ENCODE measurements at regions not wholly inside any gene's neighbourhood (a gene's known extent, or its start where the extent isn't known, plus 50 kb on each side); places are given as distances from the start of the nearest gene placed in this dataset.
A peak's percentile ranks its signal among the peaks of the same experiment; 100 is the strongest.

GRCh38 chr10:108244443-108245228, 1080.1 kb upstream of the SORCS1 start:
- no peak for FAIRE-seq
- no peak overlapping the region for H2BK120ac ChIP-seq (replicated peaks; ENCODE audit: low read depth, low read length)
- no peak overlapping the region for H2AFZ ChIP-seq (ENCODE audit: low read length)
- H3K56ac ChIP-seq (replicated peaks; ENCODE audit: insufficient read length, low read depth, low read length) = no peak overlapping the region
- H4K91ac ChIP-seq (replicated peaks; ENCODE audit: insufficient read length, low read length) = no peak overlapping the region
- no peak overlapping the region for H2AK5ac ChIP-seq (ENCODE audit: low read depth, low read length)
- no peak overlapping the region for H3K9ac ChIP-seq (replicated peaks in 1 of 4; ENCODE audit: extremely low read depth in 1 of 4, low read depth in 3 of 4, low read length in 3 of 4)
- H3K23me2 ChIP-seq (ENCODE audit: low read depth, low read length) = no peaks in the 10 kb centered on the region
- H2BK15ac ChIP-seq (ENCODE audit: low read length) = no peak overlapping the region
- DNase-seq (ENCODE audit: low read depth in 1 of 2, low spot score in 2 of 2) = no peak
- H4K8ac ChIP-seq (ENCODE audit: extremely low read depth, insufficient read depth, low read length) = no peak overlapping the region
- no peaks in the 10 kb centered on the region for H3K79me1 ChIP-seq (ENCODE audit: low read depth, low read length)
- peaks cover 0 to 1% (median 0%) of the 10 kb centered on the region in 4 experiments; a peak in 1 of 7 replicates for H3K27me3 ChIP-seq (replicated peaks in 1 of 4; ENCODE audit: control insufficient read depth in 3 of 4, extremely low read depth in 1 of 4, insufficient read depth in 3 of 4, low read length in 3 of 4)
- no peak overlapping the region for H3K4me3 ChIP-seq (ENCODE audit: extremely low read depth in 1 of 4, insufficient read depth in 2 of 4, low read depth in 3 of 4, low read length in 4 of 4)
- H3K4ac ChIP-seq (replicated peaks; ENCODE audit: insufficient read length, low read depth, low read length) = no peak overlapping the region
- H3K14ac ChIP-seq (ENCODE audit: insufficient read length) = no peak overlapping the region
- H4K20me1 ChIP-seq (replicated peaks in 1 of 2; ENCODE audit: control insufficient read depth in 1 of 2, insufficient read depth in 2 of 2, low read length in 2 of 2) = no peaks in the 10 kb centered on the region
- H3K9me3 ChIP-seq (ENCODE audit: insufficient read depth in 2 of 2, low read depth in 1 of 2, low read length in 1 of 2) = peaks cover 10 to 13% of the 10 kb centered on the region in 2 experiments; a peak in 2 of 4 replicates
- POLR2A ChIA-PET (ENCODE audit: partially characterized antibody) = no interaction called here
- H3K36me3 ChIP-seq (ENCODE audit: control insufficient read depth in 2 of 4, insufficient read depth in 4 of 4, low read length in 3 of 4) = no peaks in the 10 kb centered on the region
- 92% methylated on average over 9 of the region's 9 CpGs; no CpG with 5 or more reads in 1 of the 2 experiments for WGBS, 2 experiments (ENCODE audit: extremely low coverage in 1 of 2, insufficient coverage in 1 of 2, insufficient read length in 1 of 2, insufficient replicate concordance in 2 of 2, low coverage in 1 of 2, low lambda C conversion rate in 2 of 2, missing lambda C conversion rate in 1 of 2)
- peaks cover 0 to 4% (median 1%) of the 10 kb centered on the region in 4 experiments; a peak in 2 of 7 replicates for H3K4me1 ChIP-seq (replicated peaks in 1 of 4; ENCODE audit: control insufficient read depth in 3 of 4, insufficient read depth in 4 of 4, low read length in 3 of 4)
- H4K5ac ChIP-seq (ENCODE audit: insufficient read length, low read depth, low read length) = no peak overlapping the region
- H3K4me2 ChIP-seq (ENCODE audit: insufficient read depth in 1 of 2, low read depth in 2 of 2, low read length in 2 of 2) = no peak overlapping the region
- CTCF ChIA-PET (ENCODE audit: partially characterized antibody) = interaction anchor here (0.6 to 1.0 kb wide), 5 partner anchors 38 to 1281 kb away, joined by 3 to 4 read pairs (median 3); no protein-coding TSS in a partner anchor
- H2BK5ac ChIP-seq (ENCODE audit: low read depth, low read length) = no peak overlapping the region
- H2BK20ac ChIP-seq (ENCODE audit: low read length) = no peak overlapping the region
- no peak overlapping the region for H2BK12ac ChIP-seq (ENCODE audit: low read depth, low read length)
- no peak overlapping the region for H3K18ac ChIP-seq (ENCODE audit: extremely low read depth, low read length)
- H3K23ac ChIP-seq (ENCODE audit: insufficient read length) = no peak overlapping the region
- H3K79me2 ChIP-seq (ENCODE audit: control insufficient read depth in 1 of 2, insufficient read depth in 2 of 2, low read length in 2 of 2) = no peaks in the 10 kb centered on the region
- H3K27ac ChIP-seq (ENCODE audit: low read depth, low read length) = no peak overlapping the region
- no peak for TF ChIP-seq RBBP5 (IDR thresholded peaks at IDR 0.05; ENCODE audit: borderline replicate concordance, low read depth, low read length)
- no peak for TF ChIP-seq SIRT6 (IDR thresholded peaks at IDR 0.05; ENCODE audit: low read length)
- no peak for TF ChIP-seq SAP30 (IDR thresholded peaks at IDR 0.05; ENCODE audit: insufficient read depth, insufficient replicate concordance, low read length)
- no peak for TF ChIP-seq TEAD4 (IDR thresholded peaks at IDR 0.05; ENCODE audit: low read depth, low read length)
- no peak for TF ChIP-seq PHF8 (conservative IDR thresholded peaks at IDR 0.05; ENCODE audit: low read depth, low read length)
- peak in 2 of 3 experiments; percentile 12 to 39; a peak in 1 of 4 replicates for TF ChIP-seq CTCF (IDR thresholded peaks at IDR 0.05; ENCODE audit: control extremely low read depth in 1 of 3, insufficient read depth in 1 of 3, low read depth in 1 of 3, low read length in 3 of 3)
- TF ChIP-seq CEBPB (IDR thresholded peaks at IDR 0.05; ENCODE audit: low read depth, low read length) = no peak
- no peak for TF ChIP-seq CHD1 (IDR thresholded peaks at IDR 0.05; ENCODE audit: low read depth, low read length)
- TF ChIP-seq RAD21 (IDR thresholded peaks at IDR 0.05 in 1 of 2, conservative IDR thresholded peaks at IDR 0.05 in 1 of 2; ENCODE audit: low read depth in 2 of 2, low read length in 2 of 2) = peak; percentile 18 to 35; a peak in 2 of 4 replicates
